IMR-90 (cell line): ENCODE measurements at regions not wholly inside any gene's neighbourhood (a gene's known extent, or its start where the extent isn't known, plus 50 kb on each side); places are given as distances from the start of the nearest gene placed in this dataset.

Experiments
- ATAC-seq: fragments of 200-7000 bp; cut with Tn5 transposase; 2 replicates; pipeline ENCODE4 v1.9.1; 2020; ENCODE audit warnings: low read depth, mild to moderate bottlenecking, moderate library complexity
- BruUV-seq: library from RNA; stranded (reverse); fragments of 400-500 nt; replicated peaks from 2 replicates; lab custom pipeline; 2021; lab: Mats Ljungman, UMichigan
- CTCF ChIA-PET: fragments of 300-600 bp; formaldehyde crosslinking; extraction: SDS; loops from one replicate; lab custom pipeline; 2021; ENCODE audit warnings: antibody characterized with exemption; lab: Yijun Ruan, JAX
- POLR2A ChIA-PET: fragments of 300-600 bp; sonication (Branson Sonifier 250); formaldehyde crosslinking; loops from one replicate; lab custom pipeline; 2022; ENCODE audit warnings: antibody characterized with exemption; ENCODE audit not compliant: unreplicated experiment; lab: Charles Lee
- DNase-seq: peaks from one replicate; pipeline ENCODE4 v3.0.0; 2013
- H2AFZ ChIP-seq: replicated peaks from 2 replicates; pipeline ENCODE3; 2013; ENCODE audit warnings: low read length, mild to moderate bottlenecking; ENCODE audit not compliant: poor library complexity
- H2AK5ac ChIP-seq: 2 replicates; pipeline ENCODE4 v1.6.1; 2013; ENCODE audit warnings: low read depth, low read length, inconsistent platforms
- H2AK9ac ChIP-seq: replicated peaks from 2 replicates; pipeline ENCODE3; 2013; ENCODE audit warnings: mild to moderate bottlenecking, low read depth, low read length, moderate library complexity; ENCODE audit not compliant: poor library complexity
- H2BK120ac ChIP-seq: 2 replicates; pipeline ENCODE4 v1.6.1; 2013; ENCODE audit warnings: low read depth, low read length, inconsistent platforms
- H2BK15ac ChIP-seq: 3 replicates; pipeline ENCODE4 v1.6.1; 2013; ENCODE audit warnings: low read depth, low read length, inconsistent platforms
- H2BK20ac ChIP-seq: 2 replicates; pipeline ENCODE4 v1.6.1; 2013; ENCODE audit warnings: low read depth, mild to moderate bottlenecking, inconsistent platforms, low read length, moderate library complexity
- H2BK5ac ChIP-seq: 2 replicates; pipeline ENCODE4 v1.6.1; 2013; ENCODE audit warnings: mild to moderate bottlenecking, low read depth, low read length, inconsistent platforms; ENCODE audit not compliant: poor library complexity, severe bottlenecking
- H3K14ac ChIP-seq: replicated peaks from 2 replicates; pipeline ENCODE4 v1.6.1; 2013; ENCODE audit warnings: low read depth, low read length, inconsistent platforms
- H3K18ac ChIP-seq: 2 replicates; pipeline ENCODE4 v1.6.1; 2013; ENCODE audit warnings: low read depth, low read length, control low read depth
- H3K23ac ChIP-seq: 2 replicates; pipeline ENCODE4 v1.6.1; 2013; ENCODE audit warnings: low read depth, low read length, inconsistent platforms
- H3K27ac ChIP-seq: 2 replicates; pipeline ENCODE4 v1.5.1; 2013; ENCODE audit warnings: mild to moderate bottlenecking, control low read depth, low read length; ENCODE audit not compliant: insufficient read depth
- H3K27me3 ChIP-seq: 2 replicates; pipeline ENCODE4 v1.6.1; 2013; ENCODE audit warnings: low read length; ENCODE audit not compliant: control insufficient read depth, insufficient read depth
- H3K36me3 ChIP-seq: 2 replicates; pipeline ENCODE4 v1.6.1; 2013; ENCODE audit warnings: low read length, mixed read lengths; ENCODE audit not compliant: control insufficient read depth, insufficient read depth
- H3K4ac ChIP-seq: 2 replicates; pipeline ENCODE4 v1.6.1; 2013; ENCODE audit warnings: low read depth, low read length, inconsistent platforms
- H3K4me1 ChIP-seq: 2 replicates; pipeline ENCODE4 v1.6.1; 2013; ENCODE audit warnings: low read length, mixed read lengths; ENCODE audit not compliant: control insufficient read depth, insufficient read depth
- H3K4me2 ChIP-seq: 2 replicates; pipeline ENCODE4 v1.6.1; 2013; ENCODE audit warnings: low read depth, mild to moderate bottlenecking, control low read depth, low read length, moderate library complexity
- H3K4me3 ChIP-seq: 2 replicates; pipeline ENCODE4 v1.5.1; 2013; ENCODE audit warnings: low read depth, mild to moderate bottlenecking, control low read depth, low read length, moderate library complexity; ENCODE audit not compliant: insufficient read depth
- H3K56ac ChIP-seq: 2 replicates; pipeline ENCODE4 v1.6.1; 2013; ENCODE audit warnings: low read length, inconsistent platforms; ENCODE audit not compliant: insufficient read depth; ENCODE audit errors: extremely low read depth
- H3K79me1 ChIP-seq, 2 experiments: 2 replicates each; pipeline ENCODE4 v1.6.1; 2013; ENCODE audit warnings: low read length in 2 of 2, inconsistent platforms in 1 of 2, low read depth in 1 of 2
- H3K9ac ChIP-seq: 2 replicates; pipeline ENCODE4 v1.6.1; 2013; ENCODE audit warnings: low read depth, low read length, control low read depth
- H3K9me1 ChIP-seq: 2 replicates; pipeline ENCODE4 v1.6.1; 2013; ENCODE audit warnings: low read length, inconsistent platforms; ENCODE audit not compliant: insufficient read depth
- H3K9me3 ChIP-seq: 2 replicates; pipeline ENCODE4 v1.6.1; 2013; ENCODE audit warnings: low read length; ENCODE audit not compliant: control insufficient read depth, insufficient read depth
- H4K20me1 ChIP-seq: 2 replicates; pipeline ENCODE4 v1.6.1; 2013; ENCODE audit warnings: low read length, inconsistent platforms; ENCODE audit not compliant: insufficient read depth
- H4K5ac ChIP-seq: 2 replicates; pipeline ENCODE4 v1.6.1; 2013; ENCODE audit warnings: mild to moderate bottlenecking, low read depth, low read length, control low read depth
- H4K8ac ChIP-seq, 2 experiments: 2 replicates each; pipeline ENCODE4 v1.6.1; 2013; ENCODE audit warnings: low read depth in 2 of 2, low read length in 2 of 2, control low read depth in 1 of 2, inconsistent platforms in 1 of 2
- H4K91ac ChIP-seq: 2 replicates; pipeline ENCODE4 v1.6.1; 2013; ENCODE audit warnings: low read depth, low read length, inconsistent platforms; ENCODE audit not compliant: insufficient read depth
- BHLHE40 ChIP-seq: fragments of 150-350 bp; IDR thresholded peaks from 2 replicates; pipeline ENCODE4 v1.6.1; 2016; ENCODE audit warnings: mild to moderate bottlenecking, low read depth, low read length
- CEBPB ChIP-seq: IDR thresholded peaks from 2 replicates; pipeline ENCODE4 v1.6.1; 2012; ENCODE audit warnings: low read depth, low read length, improper control_type of control experiment
- CHD1 ChIP-seq: IDR thresholded peaks from 2 replicates; pipeline ENCODE4 v1.6.1; 2012; ENCODE audit warnings: low read depth, low read length, improper control_type of control experiment
- FOS ChIP-seq: fragments of 150-350 bp; IDR thresholded peaks from 2 replicates; pipeline ENCODE4 v1.6.1; 2016; ENCODE audit warnings: low read depth, low read length
- MAFK ChIP-seq: IDR thresholded peaks from 2 replicates; pipeline ENCODE4 v1.6.1; 2012; ENCODE audit warnings: low read depth, low read length, improper control_type of control experiment
- MAZ ChIP-seq: IDR thresholded peaks from 2 replicates; pipeline ENCODE4 v1.6.1; 2012; ENCODE audit warnings: low read depth, mild to moderate bottlenecking, low read length, improper control_type of control experiment, moderate library complexity, borderline replicate concordance
- MXI1 ChIP-seq: IDR thresholded peaks from 2 replicates; pipeline ENCODE4 v1.6.1; 2012; ENCODE audit warnings: low read depth, mild to moderate bottlenecking, low read length, moderate library complexity, borderline replicate concordance
- NFE2L2 ChIP-seq: fragments of 150-350 bp; IDR thresholded peaks from 2 replicates; pipeline ENCODE4 v1.6.1; 2016; ENCODE audit warnings: low read depth, mild to moderate bottlenecking, low read length
- RAD21 ChIP-seq: IDR thresholded peaks from 2 replicates; pipeline ENCODE4 v1.6.1; 2012; ENCODE audit warnings: low read length, improper control_type of control experiment
- RCOR1 ChIP-seq: IDR thresholded peaks from 2 replicates; pipeline ENCODE4 v1.6.1; 2012; ENCODE audit warnings: mild to moderate bottlenecking, low read length, improper control_type of control experiment; ENCODE audit not compliant: insufficient replicate concordance
- RFX5 ChIP-seq: IDR thresholded peaks from 2 replicates; pipeline ENCODE4 v1.8.0; 2012; ENCODE audit warnings: low read depth, mild to moderate bottlenecking, low read length, moderate library complexity
- SMC3 ChIP-seq: fragments of 150-350 bp; IDR thresholded peaks from 2 replicates; pipeline ENCODE4 v1.6.1; 2016; ENCODE audit warnings: low read depth, mild to moderate bottlenecking, antibody characterized with exemption, low read length, moderate library complexity
- WGBS, 2 experiments: methylation state at CpG; one replicate each; pipeline versions ENCODE4 v1.1.5 to v1.1.7; 2013; ENCODE audit warnings: missing lambda C conversion rate in 2 of 2; ENCODE audit not compliant: insufficient read length in 1 of 2; ENCODE audit errors: extremely low coverage in 2 of 2; 5-methylcytosine and 5-hydroxymethylcytosine counted together
- dilution Hi-C: fragments of 300-500 bp; cut with HindIII; formaldehyde crosslinking; loops from one replicate; pipeline ENCODE4 v1.14.3; 2018; ENCODE audit warnings: low sequenced_read_pairs; ENCODE audit not compliant: unreplicated experiment
- in situ Hi-C: fragments of 300-500 bp; cut with MboI; formaldehyde crosslinking; loops from 3 replicates; pipeline ENCODE4 v1.14.3; 2019; ENCODE audit warnings: low sequenced_read_pairs, inconsistent platforms, mixed read lengths
- intact Hi-C: fragments of 100-400 bp; cut with micrococcal nuclease; formaldehyde crosslinking; loops from 2 replicates; pipeline ENCODE4 v1.10.0; 2022
- TF ChIP-seq, protein P1 (sequence below): conservative IDR thresholded peaks from 2 replicates; pipeline ENCODE4 v1.5.1; 2012; ENCODE audit warnings: mild to moderate bottlenecking, low read depth, low read length, improper control_type of control experiment
- TF ChIP-seq, protein P2 (sequence below): fragments of 150-350 bp; IDR thresholded peaks from 2 replicates; pipeline ENCODE4 v1.6.1; 2017; ENCODE audit warnings: mild to moderate bottlenecking, antibody characterized with exemption, low read length, low read depth

DNA sequence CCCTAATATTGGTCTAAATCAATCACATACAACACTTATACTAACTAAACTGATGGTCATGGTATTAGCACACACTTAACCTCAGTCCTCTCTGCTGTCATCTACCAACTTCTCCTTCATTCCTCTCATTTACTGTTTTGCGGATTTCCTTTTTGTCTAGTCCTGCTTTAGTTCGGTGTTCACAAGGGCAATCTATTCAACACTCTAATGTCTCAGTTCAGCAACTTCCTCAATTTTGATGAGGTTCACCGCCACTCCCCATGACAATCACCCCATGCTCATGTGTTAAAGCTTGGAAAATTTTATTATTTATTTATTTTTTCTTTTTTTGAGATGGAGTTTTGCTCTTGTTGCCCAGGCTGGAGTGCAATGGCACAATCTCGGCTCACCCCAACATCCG lies 301.1 kb downstream of the PTPRC start (continued):
- TF ChIP-seq, protein P1, sequence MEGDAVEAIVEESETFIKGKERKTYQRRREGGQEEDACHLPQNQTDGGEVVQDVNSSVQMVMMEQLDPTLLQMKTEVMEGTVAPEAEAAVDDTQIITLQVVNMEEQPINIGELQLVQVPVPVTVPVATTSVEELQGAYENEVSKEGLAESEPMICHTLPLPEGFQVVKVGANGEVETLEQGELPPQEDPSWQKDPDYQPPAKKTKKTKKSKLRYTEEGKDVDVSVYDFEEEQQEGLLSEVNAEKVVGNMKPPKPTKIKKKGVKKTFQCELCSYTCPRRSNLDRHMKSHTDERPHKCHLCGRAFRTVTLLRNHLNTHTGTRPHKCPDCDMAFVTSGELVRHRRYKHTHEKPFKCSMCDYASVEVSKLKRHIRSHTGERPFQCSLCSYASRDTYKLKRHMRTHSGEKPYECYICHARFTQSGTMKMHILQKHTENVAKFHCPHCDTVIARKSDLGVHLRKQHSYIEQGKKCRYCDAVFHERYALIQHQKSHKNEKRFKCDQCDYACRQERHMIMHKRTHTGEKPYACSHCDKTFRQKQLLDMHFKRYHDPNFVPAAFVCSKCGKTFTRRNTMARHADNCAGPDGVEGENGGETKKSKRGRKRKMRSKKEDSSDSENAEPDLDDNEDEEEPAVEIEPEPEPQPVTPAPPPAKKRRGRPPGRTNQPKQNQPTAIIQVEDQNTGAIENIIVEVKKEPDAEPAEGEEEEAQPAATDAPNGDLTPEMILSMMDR, result no peak
- no peak for TF ChIP-seq BHLHE40

DNA sequence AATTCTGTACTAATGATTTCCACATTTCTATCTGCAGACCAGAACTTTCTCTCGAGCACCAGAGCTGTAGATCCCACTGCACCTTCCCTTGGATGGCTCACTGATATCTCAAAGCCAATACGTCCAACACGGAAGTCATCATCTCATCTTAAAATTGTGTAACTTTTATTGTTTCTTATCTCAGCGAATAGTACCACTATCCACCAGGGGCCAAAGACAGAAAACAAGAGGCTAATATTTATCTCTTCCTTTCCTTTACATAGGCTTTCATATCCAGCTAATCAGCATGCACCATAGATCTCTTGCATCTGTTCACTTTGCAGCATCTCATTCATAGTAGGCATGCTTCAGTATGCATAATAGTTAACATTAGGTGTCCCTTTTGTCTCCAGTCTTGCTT lies 303.6 kb downstream of the PTPRC start:
- Histone ChIP-seq H4K91ac (no peak overlapping the region), H4K5ac (no peak overlapping the region), H3K27ac (no peak overlapping the region), H2BK120ac (no peak overlapping the region), H3K4me3 (no peak overlapping the region), H3K23ac (no peak overlapping the region), H3K14ac (no peak overlapping the region), H2AK5ac (no peak overlapping the region), H2BK20ac (no peak overlapping the region), H3K56ac (no peak overlapping the region), H2AFZ (no peak overlapping the region), H3K9me3 (no peaks in the 10 kb centered on the region), H2BK15ac (no peak overlapping the region), H2BK5ac (no peak overlapping the region), H4K20me1 (no peaks in the 10 kb centered on the region), H3K18ac (no peak overlapping the region), H3K79me1 (no peaks in the 10 kb centered on the region), H2AK9ac (no peak overlapping the region), H3K4me2 (no peak overlapping the region), H3K27me3 (no peaks in the 10 kb centered on the region), H3K4me1 (no peaks in the 10 kb centered on the region), H3K36me3 (no peaks in the 10 kb centered on the region), H4K8ac (no peak overlapping the region), H3K4ac (no peak overlapping the region), H3K9ac (no peak overlapping the region), H3K9me1 (no peaks in the 10 kb centered on the region)
- in situ Hi-C loops (no loop called here), intact Hi-C loops (loop anchor here (5.0 kb wide), 1 partner anchor 35 kb away; no protein-coding TSS in a partner anchor), dilution Hi-C loops (no loop called here)
- BruUV-seq, result no TSS peak
- POLR2A ChIA-PET, result no interaction called here
- ATAC-seq, result no peak
- CTCF ChIA-PET, result no interaction called here
- no peak for DNase-seq
- 40% methylated on average over 1 of the region's 4 CpGs; no CpG with 5 or more reads in 1 of the 2 experiments for WGBS, 2 experiments
- TF ChIP-seq BHLHE40, result no peak
- TF ChIP-seq SMC3, result no peak
- TF ChIP-seq MXI1, result no peak
- no peak for TF ChIP-seq NFE2L2
- TF ChIP-seq, protein P2, sequence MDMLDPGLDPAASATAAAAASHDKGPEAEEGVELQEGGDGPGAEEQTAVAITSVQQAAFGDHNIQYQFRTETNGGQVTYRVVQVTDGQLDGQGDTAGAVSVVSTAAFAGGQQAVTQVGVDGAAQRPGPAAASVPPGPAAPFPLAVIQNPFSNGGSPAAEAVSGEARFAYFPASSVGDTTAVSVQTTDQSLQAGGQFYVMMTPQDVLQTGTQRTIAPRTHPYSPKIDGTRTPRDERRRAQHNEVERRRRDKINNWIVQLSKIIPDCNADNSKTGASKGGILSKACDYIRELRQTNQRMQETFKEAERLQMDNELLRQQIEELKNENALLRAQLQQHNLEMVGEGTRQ, result no peak
- TF ChIP-seq CEBPB, result no peak
- no peak for TF ChIP-seq RFX5
- TF ChIP-seq CHD1, result no peak
- no peak for TF ChIP-seq RCOR1
- no peak for TF ChIP-seq MAZ
- no peak for TF ChIP-seq FOS
- no peak for TF ChIP-seq RAD21
- no peak for TF ChIP-seq MAFK
